Ovary (tissue), 7 donors: ENCODE measurements at regions not wholly inside any gene's neighbourhood (a gene's known extent, or its start where the extent isn't known, plus 50 kb on each side); places are given as distances from the start of the nearest gene placed in this dataset.
A peak's percentile ranks its signal among the peaks of the same experiment; 100 is the strongest.

ENCODE experiments used
- DNase-seq, 5 donors: peaks; one replicate each; pipeline ENCODE4 v3.0.0-alpha.2; 2019 to 2020
- H3K27ac ChIP-seq, 2 donors: fragments of 200-600 bp; one replicate each; pipeline versions ENCODE4 v1.5.1 to v1.8.0; 2019 to 2022
- H3K27me3 ChIP-seq: fragments of 200-600 bp; one replicate; pipeline ENCODE4 v1.8.0; 2022
- H3K36me3 ChIP-seq: fragments of 200-600 bp; sonication (generic); one replicate; pipeline ENCODE4 v1.5.1; 2019
- H3K4me1 ChIP-seq: one replicate; pipeline ENCODE4 v1.8.1; 2013; ENCODE audit warnings: mild to moderate bottlenecking, moderate library complexity; ENCODE audit not compliant: insufficient read depth
- H3K4me3 ChIP-seq: fragments of 200-600 bp; sonication (generic); one replicate; pipeline ENCODE4 v1.5.1; 2017
- H3K9me3 ChIP-seq, 2 donors: fragments of 200-600 bp in 1 of 2; sonication (generic) in 1 of 2; one replicate each; pipeline versions ENCODE4 v1.5.1 to v1.8.1; 2013 to 2019; ENCODE audit warnings: mild to moderate bottlenecking in 1 of 2, moderate library complexity in 1 of 2
- CTCF ChIP-seq, 3 donors: fragments of 450-650 bp in 2 of 3; fragments of 200-600 bp in 1 of 3; IDR thresholded peaks; one replicate each; pipeline versions ENCODE4 v1.5.1 to v1.8.0; 2016 to 2022; ENCODE audit warnings: antibody characterized with exemption in 3 of 3, mild to moderate bottlenecking in 1 of 3
- EP300 ChIP-seq: sonication (generic); formaldehyde crosslinking; IDR thresholded peaks from one replicate; pipeline ENCODE4 v1.6.1; 2017; ENCODE audit warnings: antibody characterized with exemption
- POLR2A ChIP-seq: fragments of 450-650 bp; IDR thresholded peaks from one replicate; pipeline ENCODE4 v1.6.1; 2017; ENCODE audit warnings: antibody characterized with exemption, mild to moderate bottlenecking, moderate library complexity
- WGBS, 3 donors: extraction: QIAGEN DNeasy Blood & Tissue Kit in 1 of 3; methylation state at CpG; one replicate each; pipeline versions ENCODE4 v1.1.5 to v1.1.7; 2013 to 2017; 5-methylcytosine and 5-hydroxymethylcytosine counted together
- intact Hi-C, 4 donors: fragments of 100-400 bp; cut with DNase I; formaldehyde crosslinking; loops; one replicate each; pipeline versions ENCODE4 v1.11.0 to v1.15.1; 2022 to 2023
- donor health status: DM: no; HTN: no; CAD: no; lungs with moderate emphysema.
- donor health status: DM: no; HTN: no; CAD: no.
- donor health status: Bipolar disorder and iron deficiency.
- donor health status: DM: no; HTN: no; CAD: no.
- donor health status: DM: yes; HTN: yes; CAD: no.

GRCh38 chr3:186414735-186415419 lies 52.8 kb upstream of the DGKG start:
- DNase-seq, result peak in 2 of 5 donors; percentile 35 to 52
- Histone ChIP-seq H3K36me3 (no peaks in the 10 kb centered on the region), H3K9me3 (no peaks in the 10 kb centered on the region), H3K27me3 (no peaks in the 10 kb centered on the region), H3K27ac (no peak overlapping the region), H3K4me3 (no peak overlapping the region), H3K4me1 (peaks cover 13% of the 10 kb centered on the region)
- TF ChIP-seq POLR2A (no peak), CTCF (IDR thresholded peaks at IDR 0.05) (no peak), EP300 (no peak)
- intact Hi-C loops, result loop anchor here in 1 of 4 donors (5.0 kb wide), 1 partner anchor 53 kb away; the partner anchor contains the start of gene DGKG
- 17 to 22% (median 18%) methylated on average over 4 of the region's 4 CpGs for WGBS, 3 donors

GRCh38 chr3:186413615-186414415 lies 51.8 kb upstream of the DGKG start:
- H3K4me3 ChIP-seq, result peak overlapping the region; percentile 11
- intact Hi-C loops, result loop anchor here in 1 of 4 donors (5.0 kb wide), 1 partner anchor 52 kb away; the partner anchor contains the start of gene DGKG
- WGBS, 3 donors, result 5 to 10% (median 9%) methylated on average over 22 of the region's 22 CpGs
- TF ChIP-seq POLR2A (no peak), CTCF (IDR thresholded peaks at IDR 0.05) (no peak), EP300 (no peak)
- H3K4me1 ChIP-seq, result peaks cover 13% of the 10 kb centered on the region
- DNase-seq, result peak in 4 of 5 donors; percentile 41 to 76 (median 70)
- no peaks in the 10 kb centered on the region for H3K9me3 ChIP-seq
- H3K27me3 ChIP-seq, result no peaks in the 10 kb centered on the region
- no peaks in the 10 kb centered on the region for H3K36me3 ChIP-seq
- H3K27ac ChIP-seq, result peak overlapping the region in 1 of 2 donors; percentile 51

GRCh38 chr3:186411994-186412393 lies 50.0 kb upstream of the DGKG start:
- intact Hi-C loops, result loop anchor here in 1 of 4 donors (5.0 kb wide), 1 partner anchor 50 kb away; the partner anchor contains the start of gene DGKG
- Histone ChIP-seq H3K9me3 (no peaks in the 10 kb centered on the region), H3K4me1 (peaks cover 21% of the 10 kb centered on the region), H3K36me3 (no peaks in the 10 kb centered on the region), H3K4me3 (no peak overlapping the region), H3K27me3 (no peaks in the 10 kb centered on the region), H3K27ac (no peak overlapping the region)
- DNase-seq, result no peak
- 90 to 93% (median 93%) methylated on average over 3 of the region's 3 CpGs for WGBS, 3 donors
- TF ChIP-seq POLR2A, result no peak
- no peak for TF ChIP-seq CTCF (IDR thresholded peaks at IDR 0.05)
